ENCODE measurements at regions not wholly inside any gene's neighbourhood (a gene's known extent, or its start where the extent isn't known, plus 50 kb on each side); places are given as distances from the start of the nearest gene placed in this dataset.

DNA sequence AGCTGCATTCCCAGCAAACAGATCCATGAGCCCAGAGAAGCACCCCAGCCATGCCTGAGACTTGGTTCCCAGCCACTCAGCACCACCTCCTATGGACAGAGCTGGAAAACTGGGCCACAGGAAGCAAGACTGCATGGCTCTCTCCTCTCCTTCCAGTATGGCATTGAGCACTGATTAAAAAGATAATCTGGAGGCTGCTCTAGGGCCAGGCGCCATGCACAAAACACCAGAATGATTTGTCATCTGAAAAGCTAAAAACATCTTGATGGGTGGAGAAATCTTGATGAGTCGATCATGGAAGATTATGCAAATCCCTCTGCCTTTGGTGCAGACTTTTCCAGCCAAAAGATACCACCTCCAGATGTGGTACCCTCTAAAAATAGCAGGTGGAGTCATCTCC lies 62.7 kb upstream of the MRPS22 start:
- DNase-seq (ENCODE audit: low read depth in 2 of 2): no peak

DNA sequence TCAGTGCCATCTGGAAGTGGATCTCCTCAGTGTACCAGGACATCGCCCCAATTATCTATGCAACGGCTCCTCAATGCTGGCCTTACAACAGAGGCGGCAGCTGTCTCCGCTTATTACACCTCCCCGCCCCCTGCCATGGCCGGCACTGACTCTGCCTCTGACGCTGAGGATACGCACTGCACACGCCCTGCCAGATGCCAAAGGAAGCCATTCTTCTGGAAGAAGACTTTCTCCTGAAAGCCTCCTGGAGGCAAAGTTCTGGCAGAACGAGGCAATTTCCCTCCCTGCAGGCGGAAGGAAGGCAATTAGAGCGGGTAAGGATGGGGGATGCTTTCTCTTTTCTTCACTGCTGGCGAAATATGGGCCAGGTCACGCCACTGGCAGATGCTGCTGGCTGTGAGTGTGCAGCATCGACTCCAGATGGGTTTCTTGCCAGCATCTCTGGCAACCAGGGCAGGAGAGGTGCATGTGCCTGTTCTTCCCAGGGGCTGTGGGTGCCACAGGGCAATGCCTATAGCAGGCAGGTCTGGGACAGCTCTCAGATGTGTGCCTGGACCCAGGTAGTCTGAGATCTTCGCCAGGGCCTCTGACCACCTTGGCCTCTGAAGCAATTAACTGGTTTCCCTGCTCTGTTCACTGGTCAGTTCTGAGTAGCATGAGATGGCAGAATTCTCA lies 62.2 kb upstream of the MRPS22 start:
- DNase-seq (ENCODE audit: low read depth in 2 of 2): no peak

- DNase-seq (ENCODE audit: low read depth in 2 of 2): no peak
Measured at GRCh38 chr3:139283301-139283700, 60.5 kb upstream of the MRPS22 start.

- DNase-seq (ENCODE audit: low read depth in 2 of 2): no peak
Measured at GRCh38 chr3:139284221-139284620, 59.6 kb upstream of the MRPS22 start.

DNA sequence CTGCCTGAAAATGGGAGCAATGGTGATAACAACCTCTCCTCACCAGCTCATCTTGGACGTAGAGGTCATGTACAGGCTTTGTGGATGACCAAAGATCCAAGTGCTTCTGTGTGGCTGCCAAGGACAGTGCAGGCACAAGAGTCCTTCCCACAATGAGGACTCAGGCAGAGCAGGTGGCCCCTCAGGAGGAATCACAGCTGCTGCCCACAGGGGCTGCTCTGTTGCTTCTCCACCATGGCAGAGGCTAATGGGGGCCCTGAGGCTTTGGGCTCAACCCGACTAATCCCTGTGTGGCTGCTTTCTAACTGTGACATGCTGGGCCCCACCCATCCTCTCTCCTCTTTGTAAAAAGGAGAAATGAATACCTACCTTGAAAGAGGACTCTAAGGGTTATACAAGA lies 58.1 kb upstream of the MRPS22 start:
- DNase-seq (ENCODE audit: low read depth in 2 of 2): no peak

GRCh38 chr3:139286241-139286640 lies 57.6 kb upstream of the MRPS22 start:
- DNase-seq (ENCODE audit: low read depth in 2 of 2): no peak

GRCh38 chr3:139286825-139287224 lies 57.0 kb upstream of the MRPS22 start:
- DNase-seq (ENCODE audit: low read depth in 2 of 2): no peak

DNA sequence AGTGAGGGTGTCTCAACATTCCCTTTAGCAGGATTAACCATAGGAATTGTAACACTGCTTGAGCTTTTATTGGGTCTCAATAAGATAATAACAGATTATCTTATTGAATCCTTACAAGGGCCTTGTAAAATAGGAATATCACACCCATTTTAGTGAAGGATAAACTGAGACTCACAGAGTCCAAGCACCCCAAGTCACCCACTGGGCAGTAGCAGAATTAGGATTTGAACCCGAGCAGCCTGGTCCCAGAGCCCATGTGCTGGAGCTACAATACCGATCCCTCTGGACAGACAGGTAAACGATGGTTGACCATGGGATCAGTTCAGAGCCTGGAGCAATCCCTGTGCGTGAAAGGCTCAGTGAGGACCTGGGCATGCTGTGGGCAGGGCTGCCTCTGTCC lies 56.3 kb upstream of the MRPS22 start:
- DNase-seq (ENCODE audit: low read depth in 2 of 2): no peak

DNA sequence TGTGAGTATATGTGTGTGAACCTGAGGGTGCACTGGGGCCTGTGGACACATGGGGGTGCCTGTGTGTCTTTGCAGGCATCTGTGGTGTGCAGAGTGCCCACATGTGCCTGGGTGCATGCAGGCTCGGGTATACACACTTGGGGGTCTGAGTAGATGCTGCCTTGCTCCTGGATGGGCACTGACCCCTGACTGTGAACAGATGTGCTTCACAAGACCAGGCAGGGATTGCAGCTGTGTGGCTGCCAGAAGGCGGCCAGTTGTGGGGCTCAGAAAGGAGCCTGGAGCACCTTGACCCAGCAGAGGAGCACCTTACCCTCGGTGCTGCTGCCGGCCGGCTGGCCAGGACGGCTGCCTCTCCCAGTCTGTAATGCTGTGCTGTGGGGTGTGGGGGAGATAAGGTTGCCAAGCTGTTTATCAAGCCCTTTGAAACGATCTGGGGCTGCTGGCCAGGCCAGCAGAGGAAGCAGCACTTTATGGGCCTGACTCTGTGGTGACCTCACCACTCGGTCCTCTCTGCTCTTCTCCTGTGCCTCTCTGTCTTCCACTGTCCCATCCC lies 55.5 kb upstream of the MRPS22 start:
- DNase-seq (ENCODE audit: low read depth in 2 of 2): no peak

DNA sequence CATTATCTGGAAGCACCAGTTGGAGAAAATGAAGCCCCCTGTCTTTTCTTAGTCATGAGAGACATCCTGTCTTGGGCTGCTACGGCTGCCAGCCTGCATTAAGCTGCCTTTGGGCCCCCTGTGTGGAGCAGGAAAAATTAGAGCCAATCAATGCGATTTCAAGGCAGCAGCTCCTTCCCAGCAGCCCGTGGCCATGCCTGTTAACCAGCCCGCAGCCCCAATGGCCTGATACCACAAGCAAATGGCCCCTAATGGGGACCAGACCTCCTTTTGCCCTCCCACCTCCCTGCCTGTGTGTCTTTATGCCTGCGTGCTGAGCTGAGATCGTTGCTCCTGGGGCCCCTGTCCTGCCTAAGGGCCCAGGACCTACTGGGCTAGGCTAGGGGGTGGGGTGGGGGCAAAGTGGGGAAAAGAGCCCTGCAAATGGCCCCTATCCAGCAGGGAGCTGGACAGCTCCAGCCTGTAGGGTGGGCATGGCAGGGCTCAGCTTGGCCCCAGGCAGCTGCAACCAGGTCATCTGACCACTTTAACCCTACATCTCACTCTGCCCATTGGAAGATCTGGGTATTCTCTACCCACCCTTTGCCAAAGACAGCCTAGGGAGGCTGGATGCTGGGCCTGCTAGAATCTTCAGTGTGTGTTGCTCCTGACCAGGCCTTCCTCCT lies 53.8 kb upstream of the MRPS22 start:
- DNase-seq (ENCODE audit: low read depth in 2 of 2): no peak

GRCh38 chr3:139291276-139292051 lies 52.4 kb upstream of the MRPS22 start:
- no peak for DNase-seq (ENCODE audit: low read depth in 2 of 2)

- DNase-seq (ENCODE audit: low read depth in 2 of 2): no peak
Measured at GRCh38 chr3:139292192-139292591, 51.6 kb upstream of the MRPS22 start.

DNA sequence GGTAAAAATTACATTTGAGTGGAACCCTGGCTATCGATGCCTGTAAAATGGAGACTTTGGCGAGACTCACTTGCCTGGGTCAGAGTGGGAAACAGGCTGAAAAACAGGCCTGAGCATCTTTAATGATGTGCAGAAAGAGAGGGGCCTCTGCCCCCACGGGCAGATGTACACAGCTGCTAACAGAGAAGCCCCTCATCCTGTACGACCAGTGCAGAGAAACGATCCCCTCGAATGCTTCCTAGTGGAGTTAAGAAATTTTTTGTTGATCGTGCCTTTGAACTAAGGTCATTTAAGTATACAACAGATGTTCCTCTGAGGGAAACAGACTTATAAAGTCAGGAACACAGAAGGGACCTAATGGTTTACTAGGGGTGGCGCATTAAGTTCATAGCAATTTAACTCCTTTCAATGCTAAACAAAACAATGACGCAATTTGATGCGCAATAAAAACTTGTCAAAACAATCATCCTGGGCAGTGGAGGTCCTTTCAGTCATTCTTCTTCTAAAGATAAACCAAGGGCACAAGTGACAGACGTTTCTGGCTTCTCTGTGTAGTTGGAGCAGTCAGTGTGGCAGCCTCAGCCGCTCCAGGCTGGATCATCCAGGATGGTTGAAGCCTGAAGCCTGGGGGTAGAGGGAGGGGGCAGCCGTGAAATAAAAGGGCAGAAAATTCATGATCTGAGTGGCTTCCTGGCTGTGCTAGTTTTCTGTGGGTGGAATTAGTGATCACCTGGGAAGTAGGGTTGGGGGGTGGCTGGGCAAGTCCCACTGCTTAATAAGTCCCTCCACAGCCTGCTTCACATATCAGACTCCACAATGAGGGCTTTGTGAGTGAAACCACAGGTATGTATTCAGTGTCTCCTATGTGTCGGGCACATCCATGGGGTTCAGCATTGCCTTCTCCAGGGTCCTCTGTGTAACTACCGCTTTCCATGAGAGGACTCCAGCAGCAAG lies 50.8 kb upstream of the MRPS22 start:
- no peak for DNase-seq (ENCODE audit: low read depth in 2 of 2)

DNA sequence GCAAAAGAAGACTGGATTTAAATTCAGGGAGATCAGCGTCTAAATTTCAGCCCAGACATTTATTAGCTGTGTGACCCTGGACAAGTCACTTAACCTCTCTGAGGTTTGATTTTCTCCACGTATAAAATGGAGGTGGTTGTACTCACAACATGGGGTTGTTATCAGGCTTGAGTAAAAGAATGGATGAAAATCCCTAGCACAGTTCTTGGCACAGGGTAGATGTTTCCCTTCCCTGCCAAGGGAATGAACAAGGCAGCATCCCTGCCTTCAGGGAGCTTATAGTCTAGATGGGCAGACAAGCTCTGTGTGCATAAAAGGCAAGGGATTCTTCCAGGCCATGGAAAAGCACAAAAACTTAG lies 50.2 kb upstream of the MRPS22 start:
- no peak for DNase-seq (ENCODE audit: low read depth in 2 of 2)
